8988T (cell line): ENCODE measurements at regions not wholly inside any gene's neighbourhood (a gene's known extent, or its start where the extent isn't known, plus 50 kb on each side); places are given as distances from the start of the nearest gene placed in this dataset.
"Not testable (repeated sequence)": the region's sequence is repeated elsewhere in the genome, so short reads cannot be mapped to it uniquely, and the experiment has no call there.

Experiments used
- DNase-seq: peaks from one replicate; pipeline ENCODE4 v3.0.0; 2011

DNA sequence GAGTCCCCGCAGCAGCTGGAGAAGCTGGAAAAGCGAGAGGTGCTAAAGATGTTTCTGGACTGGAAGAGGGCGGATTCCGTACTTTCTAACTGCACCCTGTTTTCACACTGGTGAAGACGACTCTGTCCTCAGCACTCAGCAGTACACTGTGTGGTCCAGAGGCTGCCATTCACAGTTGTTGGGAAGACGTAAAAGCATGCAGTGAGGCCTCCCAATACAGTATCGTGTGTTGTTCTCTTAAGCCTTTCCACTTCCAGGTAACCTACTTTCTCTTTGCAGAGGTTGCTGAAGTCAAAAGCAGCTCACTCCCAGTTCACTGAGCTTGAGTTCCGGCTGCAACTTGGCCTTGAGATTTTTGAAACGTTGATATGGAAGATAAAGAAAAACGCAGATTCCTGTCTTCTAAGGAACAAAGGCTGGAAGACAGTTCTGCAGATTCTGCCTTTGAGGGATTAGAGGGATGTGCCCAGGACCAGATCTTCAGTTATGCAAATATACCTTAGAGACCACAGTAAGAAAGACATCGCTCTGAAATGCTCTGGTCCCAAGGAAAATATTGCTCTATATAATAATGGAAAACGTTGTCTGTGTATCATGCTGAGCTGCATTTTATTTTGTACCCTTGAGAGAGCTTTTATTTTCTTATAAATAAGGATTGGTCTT, 540.9 kb downstream of the TRIML1 start:
- DNase-seq = no peak

DNA sequence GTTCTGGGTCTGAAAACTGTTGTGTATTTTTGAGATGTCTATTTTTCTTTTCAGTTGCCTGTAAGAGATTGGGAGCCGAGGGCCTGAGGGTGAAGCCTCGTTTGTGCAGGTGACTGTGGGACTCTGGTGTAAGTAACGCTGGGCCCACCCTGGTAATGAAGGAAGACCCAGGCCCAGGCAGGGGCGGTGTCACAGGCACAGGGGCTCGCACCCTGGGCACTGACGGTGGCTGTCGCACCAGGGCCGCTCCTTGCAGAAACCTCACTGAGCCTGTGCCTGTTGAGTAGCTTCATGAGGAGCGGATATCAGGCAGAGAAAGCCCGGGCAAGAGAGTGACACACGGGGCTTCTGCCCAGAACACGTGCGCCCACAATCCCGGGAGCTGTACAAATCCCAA, 541.4 kb downstream of the TRIML1 start:
- DNase-seq = no peak

DNA sequence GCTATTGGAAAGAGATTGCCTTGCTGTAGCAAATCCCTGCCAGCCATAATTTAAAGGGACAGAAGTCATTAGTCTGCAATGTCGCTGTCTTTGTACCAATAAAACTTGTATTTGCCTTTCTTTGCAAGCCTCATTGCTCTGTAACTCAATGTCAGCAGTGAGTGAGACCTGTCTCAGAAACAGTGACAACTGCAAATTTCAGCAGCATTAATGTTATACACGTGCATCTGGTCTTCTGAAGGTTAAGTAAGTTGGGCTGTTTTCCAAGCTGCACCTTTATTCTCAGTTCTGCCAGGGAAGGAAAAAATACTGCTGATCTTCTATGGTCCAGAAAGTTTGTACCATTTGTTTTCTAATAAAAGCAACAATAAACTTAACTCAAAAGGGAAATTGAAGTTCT, 543.1 kb downstream of the TRIML1 start:
- DNase-seq = no peak

DNA sequence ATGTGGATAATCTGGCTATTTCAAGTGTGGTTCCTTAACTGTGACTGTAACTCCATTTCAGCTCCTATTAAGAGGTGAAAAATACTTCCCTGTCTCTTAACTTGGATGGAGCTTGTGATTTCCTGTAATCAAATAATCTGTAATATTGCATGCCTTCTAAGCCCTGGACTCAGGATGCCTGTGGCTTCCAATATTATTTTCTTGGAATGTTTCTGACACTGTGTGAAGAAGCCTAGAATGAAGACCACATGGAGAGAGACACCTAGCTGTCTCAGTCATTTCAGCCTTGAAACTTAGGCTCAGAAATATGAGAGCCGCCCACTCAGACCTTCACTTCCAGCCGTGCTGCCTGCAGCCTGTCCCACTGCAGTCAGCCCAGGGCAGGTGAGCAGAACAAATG, 544.3 kb downstream of the TRIML1 start:
- DNase-seq = no peak

DNA sequence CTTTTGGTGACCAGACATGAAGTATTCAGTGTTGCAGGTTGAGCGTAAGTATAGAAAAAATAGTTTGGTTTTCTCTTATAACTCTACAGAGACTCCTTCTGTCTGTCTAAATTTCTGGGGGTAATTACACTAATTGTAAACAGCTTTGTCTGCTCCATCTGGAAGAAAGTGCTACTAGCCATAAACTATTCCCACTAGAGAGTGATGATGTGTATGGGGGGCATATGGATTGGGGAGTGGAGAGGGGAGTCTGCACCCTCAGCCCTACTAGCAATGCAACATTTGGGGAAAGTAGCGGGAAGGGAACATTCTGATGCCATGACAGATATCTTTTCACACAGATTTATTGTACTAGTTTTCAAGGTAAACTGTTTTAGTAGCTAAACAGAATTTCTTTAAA, 549.7 kb downstream of the TRIML1 start:
- no peak for DNase-seq

DNA sequence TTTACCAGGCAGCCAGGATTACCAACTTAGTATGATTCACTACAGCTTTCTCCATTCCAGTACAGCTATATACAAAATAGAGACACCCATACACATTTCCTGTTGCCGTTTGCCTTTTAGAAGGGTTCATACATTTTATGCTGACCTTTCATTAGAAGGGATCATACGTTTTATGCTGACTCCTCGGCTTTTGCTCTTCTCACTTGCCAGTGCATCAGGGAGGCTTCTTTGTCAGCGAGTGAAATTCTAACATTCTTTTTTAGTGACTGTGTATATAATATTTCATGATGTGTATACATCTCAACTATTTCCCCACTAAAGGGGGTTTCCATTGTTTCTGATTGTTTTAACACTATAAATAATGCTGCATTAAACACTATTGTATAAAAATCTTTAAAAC, 552.6 kb downstream of the TRIML1 start:
- no peak for DNase-seq

DNA sequence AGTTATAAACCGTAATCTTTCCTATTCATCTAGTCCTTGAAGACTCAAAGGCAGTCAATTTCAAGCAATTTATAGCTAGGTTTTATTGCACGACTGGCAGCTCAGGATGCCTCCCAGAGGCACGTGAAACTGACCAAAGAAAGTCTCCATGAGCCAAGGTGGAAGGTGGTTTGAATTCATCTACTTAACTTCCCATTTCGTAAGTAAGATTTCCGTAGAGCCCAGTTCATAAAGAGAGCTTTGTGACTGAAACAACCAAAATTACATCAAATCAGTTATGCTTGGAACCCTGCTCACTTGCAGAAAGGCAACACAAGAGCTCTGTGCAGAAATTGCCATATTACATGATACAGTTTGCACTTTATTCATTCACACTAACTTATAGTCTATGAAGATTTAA, 556.0 kb downstream of the TRIML1 start:
- no peak for DNase-seq

DNA sequence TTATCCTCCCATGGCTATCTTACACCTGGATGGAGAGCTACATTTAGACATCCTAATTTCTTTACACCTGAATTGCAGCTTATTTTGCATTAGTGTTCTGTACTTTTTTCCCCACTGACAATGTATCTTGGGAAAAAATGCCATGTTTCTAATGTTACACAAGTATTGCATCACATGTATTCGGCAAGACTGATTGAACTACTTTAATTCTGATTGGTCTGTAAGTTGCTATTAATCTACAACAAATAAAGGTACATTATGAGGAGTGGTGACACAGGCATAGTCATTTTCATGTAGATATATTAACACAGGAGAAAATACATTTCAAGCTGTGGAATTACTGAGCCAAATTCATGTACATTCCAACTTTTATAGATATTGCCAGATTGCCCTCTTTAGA, 558.0 kb downstream of the TRIML1 start:
- no peak for DNase-seq

DNA sequence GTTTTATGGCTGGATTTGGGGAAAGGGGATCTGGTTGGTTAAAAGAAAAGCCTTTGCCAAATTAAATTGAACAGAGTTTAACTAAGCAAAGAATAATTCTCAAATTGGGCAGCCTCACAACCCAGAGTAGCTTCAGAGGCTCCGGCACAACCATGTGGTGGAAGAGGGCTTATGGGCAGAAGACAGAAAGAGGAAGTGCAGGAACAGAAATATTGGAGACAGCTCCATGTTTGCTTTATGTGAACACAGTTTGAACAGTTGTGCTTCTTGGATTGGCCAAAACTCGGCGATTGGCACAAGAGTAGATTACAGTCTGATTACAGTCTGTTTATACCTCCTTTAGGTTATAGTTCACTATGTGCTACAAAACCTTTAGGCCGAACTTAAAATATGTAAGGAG, 562.7 kb downstream of the TRIML1 start:
- DNase-seq = no peak

DNA sequence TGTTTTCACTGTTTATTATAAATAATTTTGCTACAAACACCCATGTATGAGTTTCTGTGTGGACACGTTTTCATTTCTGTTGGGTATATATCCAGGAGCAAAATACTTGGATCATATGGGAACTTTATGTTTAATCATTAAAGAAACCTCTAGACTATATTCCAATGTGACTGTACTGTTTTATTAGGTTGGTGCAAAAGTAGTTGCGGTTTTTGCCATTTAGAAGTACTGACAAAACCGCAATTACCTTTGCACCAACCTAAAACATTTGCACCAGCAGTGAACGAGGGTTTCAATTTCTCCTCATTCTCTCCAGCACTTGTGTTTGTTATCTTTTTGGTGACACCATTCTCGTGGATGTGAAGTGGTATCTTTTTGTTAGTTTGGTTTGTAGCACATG, 565.0 kb downstream of the TRIML1 start:
- DNase-seq = no peak

DNA sequence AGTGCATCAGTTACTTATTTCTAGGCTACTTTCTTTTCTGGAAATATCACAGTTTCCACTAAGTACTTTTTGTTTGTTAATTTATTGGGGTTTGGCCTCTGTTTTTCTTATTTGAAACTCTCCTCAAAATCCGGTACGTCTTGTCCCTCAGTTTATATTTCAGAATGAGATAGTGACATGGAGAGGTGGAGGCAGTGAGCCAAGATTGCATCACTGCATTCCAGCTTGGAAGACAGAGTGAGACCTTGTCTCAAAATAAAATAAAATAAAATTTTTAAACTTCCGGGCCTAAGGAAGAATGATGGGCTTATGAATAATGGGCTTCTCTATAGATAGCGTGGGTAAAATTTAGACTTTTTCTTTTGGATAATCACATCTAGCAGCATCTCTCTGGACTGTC, 567.8 kb downstream of the TRIML1 start:
- no peak for DNase-seq

DNA sequence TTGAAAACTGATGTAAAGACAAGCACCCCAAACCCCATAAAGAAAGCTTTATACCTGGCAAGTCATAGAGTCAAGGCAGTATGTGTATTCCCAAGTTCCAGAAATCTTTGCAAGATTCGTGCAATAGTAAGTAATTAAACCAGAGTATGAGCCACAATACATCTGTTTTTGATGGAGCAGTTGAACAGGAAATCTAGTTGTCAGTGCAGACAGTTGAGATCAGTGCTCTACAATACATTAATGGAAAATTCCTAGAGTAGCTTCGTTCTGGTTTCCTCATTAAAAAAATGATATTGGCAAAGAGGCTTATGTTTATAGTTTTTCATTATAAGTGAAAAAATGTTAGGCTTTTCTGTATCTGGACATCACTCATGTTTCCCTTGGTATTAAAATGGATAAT, 575.3 kb downstream of the TRIML1 start:
- DNase-seq = no peak

DNA sequence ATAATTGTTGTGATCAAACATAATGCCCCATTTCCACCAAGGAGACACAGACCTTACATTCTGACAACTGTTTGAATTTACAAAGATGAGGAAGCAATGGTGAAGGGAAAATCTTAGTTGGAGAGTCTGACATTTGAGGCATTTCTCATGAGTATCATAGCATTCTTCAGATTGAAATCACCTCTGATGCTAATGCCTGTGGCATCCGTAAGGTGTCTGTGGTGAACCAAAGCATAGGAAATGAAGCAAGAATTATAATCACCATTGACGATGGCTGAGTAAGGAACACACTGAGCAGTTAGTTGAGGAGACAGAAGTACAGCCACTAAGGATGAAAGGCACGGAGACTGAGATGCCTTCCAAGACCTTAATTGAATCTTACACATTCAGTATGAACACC, 575.7 kb downstream of the TRIML1 start:
- peak; percentile 33 for DNase-seq

DNA sequence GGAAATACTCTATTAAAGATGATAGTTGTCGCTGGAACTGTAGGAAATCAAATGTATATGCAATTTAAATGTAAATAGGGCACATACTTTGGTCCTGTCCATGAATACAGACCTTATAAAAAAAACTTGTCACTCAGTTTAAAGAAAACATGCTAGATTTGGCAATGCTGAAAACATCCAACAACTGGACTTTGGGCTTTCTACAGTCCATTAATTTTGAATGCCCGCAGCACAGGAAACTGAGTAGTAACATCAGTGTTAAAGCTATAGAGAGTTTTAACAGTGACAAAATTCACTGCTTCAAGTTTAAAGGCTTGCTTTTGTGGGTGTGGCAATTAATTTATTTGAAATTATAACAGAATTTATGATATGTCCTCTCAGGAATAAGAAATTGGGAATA, 578.4 kb downstream of the TRIML1 start:
- DNase-seq = no peak

DNA sequence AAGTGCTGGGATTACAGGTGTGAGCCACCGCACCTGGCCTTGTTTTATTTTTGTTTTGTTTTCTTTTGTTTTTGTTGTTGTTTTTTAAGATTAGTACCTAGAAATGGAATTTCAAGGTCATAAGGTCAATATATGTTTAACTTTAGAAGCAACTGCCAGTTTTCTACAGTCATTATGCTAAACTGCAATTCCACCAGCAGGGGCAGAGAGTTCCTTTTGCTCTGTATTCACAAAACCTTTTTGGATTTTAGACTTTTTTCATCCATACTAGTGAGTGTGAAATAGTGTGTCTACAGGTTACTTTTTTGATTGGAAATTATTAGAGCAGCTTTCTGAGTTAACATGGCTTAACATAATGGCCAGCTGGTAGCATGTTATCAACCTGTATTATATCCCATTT, 580.6 kb downstream of the TRIML1 start:
- DNase-seq = no peak

DNA sequence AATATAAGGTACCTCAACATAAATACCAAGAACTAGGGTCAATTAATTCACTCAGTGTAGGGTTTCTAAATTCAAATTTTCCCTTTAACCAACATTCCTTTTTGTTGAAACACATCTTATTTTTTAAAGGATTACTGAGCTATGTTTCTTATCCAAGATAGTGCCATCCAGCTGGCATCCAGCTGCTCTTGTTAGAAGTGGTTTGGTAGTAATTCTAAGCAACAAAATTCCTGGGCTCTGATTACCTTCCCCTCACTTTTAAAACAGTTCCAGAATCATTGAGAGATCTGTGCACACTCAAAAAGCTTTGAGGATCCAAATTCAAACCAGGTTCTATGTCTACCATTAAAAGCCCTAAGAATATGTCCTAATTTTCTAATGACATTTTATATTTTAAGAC, 583.7 kb downstream of the TRIML1 start:
- DNase-seq = no peak

DNA sequence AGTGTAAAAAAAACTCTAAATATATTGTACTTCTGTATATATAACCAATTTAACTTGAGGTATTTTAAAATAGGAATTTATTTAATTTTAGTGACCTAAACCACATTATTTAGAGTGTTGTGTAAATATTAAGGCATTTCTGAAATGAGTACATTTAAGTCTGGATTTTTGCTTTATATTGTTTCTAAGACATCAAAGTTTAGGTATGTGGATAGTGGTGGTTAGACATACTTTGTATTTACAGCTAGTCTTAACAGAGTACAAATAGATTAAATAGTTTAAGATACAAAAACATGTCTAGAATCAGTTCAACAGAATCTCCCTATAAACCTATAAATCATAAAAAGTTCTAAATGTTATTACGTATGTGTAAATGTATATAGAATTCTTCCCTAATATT, 588.5 kb downstream of the TRIML1 start:
- DNase-seq = no peak

DNA sequence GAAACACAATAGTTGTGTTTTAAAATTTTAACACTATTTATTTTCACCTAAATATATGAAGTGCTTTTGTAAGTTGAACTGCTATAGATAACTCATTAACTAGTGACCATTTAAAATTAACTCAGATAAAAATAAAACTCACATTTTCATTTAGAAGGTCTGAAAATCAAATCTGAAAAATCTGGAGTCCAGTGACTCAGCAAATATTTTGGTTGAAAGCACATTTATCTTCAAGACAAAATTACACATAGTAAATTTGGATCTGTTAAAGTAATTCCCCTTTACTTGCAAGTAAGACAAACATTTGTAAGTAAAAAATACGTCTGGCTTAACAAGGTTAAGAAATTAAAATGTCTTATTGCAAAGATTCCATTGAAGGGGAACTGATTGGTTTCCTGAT, 589.1 kb downstream of the TRIML1 start:
- no peak for DNase-seq

DNA sequence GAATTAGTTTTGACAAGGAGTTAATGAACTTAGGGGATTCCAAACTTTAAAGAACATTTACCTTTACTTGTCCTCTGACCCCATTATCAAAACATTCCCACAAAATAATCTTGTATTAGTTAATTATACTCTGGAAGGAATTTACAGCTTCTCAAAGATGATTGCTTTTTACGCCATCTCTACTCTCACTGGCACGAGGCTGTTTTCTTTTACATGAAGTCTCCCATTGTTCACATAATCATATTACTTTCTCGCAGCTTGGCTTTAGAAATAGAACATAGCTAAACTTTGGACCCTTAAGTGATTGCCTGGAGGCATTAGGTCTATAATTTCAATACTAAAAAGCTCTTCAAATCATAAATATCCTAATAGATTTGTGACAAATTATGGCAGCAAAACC, 592.9 kb downstream of the TRIML1 start:
- no peak for DNase-seq

DNA sequence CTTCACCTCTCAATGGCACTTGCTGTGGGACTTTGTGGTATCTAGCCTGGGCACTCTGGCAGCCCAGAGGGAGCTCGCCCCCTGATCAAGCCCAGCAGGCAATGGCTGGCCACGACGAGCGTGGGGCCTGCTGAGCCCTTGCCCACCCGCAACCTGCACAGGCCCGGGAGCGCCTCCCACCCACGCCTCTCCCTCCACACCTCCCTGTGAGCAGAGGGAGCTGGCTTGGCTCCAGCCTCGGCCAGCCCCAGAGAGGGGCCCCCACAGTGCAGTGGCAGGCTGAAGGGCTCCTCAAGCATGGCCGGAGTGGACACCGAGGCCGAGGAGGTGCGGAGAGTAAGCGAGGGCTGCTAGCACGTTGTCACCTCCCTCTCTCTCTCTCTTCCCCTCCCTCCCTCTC, 595.8 kb downstream of the TRIML1 start:
- no peak for DNase-seq

DNA sequence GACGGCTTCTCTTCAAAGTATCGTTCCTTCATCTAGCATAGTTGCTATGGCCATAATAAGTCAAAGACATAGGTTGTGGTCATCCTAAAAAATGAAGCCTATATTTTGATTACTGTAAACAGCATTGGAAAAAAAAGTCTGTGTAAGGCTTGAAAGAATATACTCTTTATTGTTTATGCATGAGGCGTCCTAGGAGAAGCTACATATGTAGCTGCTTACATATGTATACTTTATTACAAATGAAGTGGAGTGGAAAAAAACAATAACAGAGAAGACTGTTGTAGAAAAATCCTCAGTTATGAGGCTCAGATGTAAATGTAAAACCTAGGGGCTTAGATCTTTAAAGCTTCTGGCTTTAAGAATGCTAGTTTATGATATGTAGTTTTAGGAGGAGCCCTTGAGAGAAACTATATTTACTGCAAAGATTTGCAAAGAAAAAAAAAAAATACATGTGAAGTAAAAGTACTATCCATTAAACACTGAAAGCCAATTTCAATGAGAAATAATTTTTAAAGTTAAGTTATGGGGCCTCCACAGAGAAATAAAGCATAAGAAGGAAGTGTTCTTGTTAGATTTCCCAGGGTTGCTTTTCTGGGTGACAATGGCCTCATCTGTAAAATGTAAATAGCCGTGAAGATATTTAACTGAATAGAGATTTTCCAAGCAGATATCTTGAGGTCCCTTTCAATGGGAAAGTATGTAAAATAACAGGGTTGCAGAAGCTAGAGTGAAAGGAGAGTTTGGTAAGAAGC, 598.2 kb downstream of the TRIML1 start:
- no peak for DNase-seq

DNA sequence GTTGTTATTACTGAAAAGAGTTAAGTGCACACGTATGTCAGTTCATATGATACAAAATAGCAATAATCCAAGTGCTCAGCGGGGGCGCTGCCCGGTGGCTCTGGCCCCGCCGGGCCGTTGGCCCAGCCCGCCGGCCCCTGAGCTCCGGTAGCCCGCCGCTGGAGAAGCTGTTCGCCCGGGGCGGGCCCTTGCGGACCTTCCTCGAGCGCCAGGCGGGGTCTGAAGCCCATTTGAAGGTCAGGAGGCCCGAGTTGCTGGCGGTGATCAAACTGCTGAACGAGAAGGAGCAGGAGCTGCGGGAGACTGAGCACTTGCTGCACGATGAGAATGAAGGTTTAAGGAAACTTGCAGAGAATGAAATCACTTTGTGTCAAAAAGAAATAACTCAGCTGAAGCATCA, 599.0 kb downstream of the TRIML1 start:
- DNase-seq = not testable (repeated sequence)

DNA sequence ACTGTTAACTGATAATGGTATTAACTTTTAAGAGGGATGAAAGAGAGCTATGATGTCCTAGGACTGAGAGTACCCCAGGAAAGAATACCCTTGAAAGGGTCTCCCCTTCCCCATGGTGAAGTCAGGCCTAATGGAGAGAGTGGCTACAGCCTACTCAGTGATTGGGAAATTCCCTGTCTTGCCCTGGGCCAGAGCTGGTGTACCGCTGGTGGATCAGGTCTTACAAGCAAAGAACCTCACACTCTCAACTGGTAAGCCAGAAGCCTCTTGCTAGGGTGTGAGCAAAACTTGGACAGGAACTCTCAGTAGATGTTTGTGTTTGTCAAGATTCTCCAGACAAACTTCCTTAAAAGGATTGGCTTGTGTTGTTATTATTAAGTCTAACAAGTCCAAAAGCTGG, 600.9 kb downstream of the TRIML1 start:
- not testable (repeated sequence) for DNase-seq

DNA sequence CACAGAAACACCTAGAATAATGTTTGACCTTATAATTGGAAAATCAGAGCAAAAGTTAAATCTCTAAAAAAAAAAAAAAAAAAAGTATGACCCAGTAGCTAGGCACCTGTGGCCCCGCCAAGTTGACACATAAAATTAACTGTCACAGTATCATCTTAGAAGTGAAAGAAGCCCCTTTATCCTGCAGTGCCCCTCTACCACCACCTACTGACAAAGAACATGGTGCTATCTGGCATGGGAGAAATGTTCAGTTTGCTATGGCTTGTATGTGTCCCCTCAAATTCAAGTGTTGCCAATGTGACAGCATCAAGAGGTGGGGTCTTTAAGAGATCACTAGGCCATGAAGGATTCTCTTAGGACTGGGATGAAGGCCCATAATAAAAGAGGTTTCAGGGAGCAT, 601.5 kb downstream of the TRIML1 start:
- DNase-seq = not testable (repeated sequence)

DNA sequence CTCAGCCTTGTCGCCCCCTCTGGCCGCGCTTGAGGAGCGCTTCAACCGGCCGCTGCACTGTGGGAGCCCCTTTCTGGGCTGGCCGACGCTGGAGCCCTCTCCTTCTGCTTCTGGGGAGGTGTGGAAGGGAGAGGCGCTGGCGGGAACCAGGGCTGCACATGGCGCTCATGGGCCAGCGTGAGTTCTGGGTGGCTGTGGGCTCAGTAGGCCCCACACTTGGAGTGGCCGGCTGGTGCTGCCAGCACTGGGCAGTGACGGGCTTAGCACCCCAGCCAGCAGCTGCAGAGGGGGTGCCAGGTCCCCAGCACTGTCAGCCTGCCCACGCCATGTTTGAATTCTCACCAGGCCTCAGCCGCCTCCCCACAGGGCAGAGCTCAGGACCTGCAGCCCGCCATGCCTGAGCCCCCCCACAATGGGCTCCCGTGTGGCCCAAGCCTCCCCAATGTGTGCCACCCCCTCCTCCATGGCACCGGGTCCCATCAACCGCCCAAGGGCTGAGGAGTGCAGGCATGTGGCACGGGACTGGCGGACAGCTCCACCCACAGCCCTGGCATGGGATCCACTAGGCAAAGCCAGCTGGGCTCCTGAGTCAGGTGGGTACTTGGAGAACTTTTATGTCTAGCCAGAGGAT, 615.2 kb downstream of the TRIML1 start:
- no peak for DNase-seq
